ENCODE measurements at regions not wholly inside any gene's neighbourhood (a gene's known extent, or its start where the extent isn't known, plus 50 kb on each side); places are given as distances from the start of the nearest gene placed in this dataset.

GRCh38 chr2:177127821-177128220 lies 84.8 kb upstream of the HNRNPA3 start:
- no peak for TF ChIP-seq CTCF (conservative IDR thresholded peaks at IDR 0.05)
- no peak for TF ChIP-seq EZH2 (IDR thresholded peaks at IDR 0.05; ENCODE audit: low read depth)

Data from PC-9 (cell line).